HG03064 (cell line): ENCODE measurements at regions not wholly inside any gene's neighbourhood (a gene's known extent, or its start where the extent isn't known, plus 50 kb on each side); places are given as distances from the start of the nearest gene placed in this dataset.
"Not testable (repeated sequence)": the region's sequence is repeated elsewhere in the genome, so short reads cannot be mapped to it uniquely, and the experiment has no call there.

ENCODE experiments used
- ATAC-seq: cut with Tn5 transposase; IDR thresholded peaks from one replicate; pipeline ENCODE4 v1.9.1; 2021; ENCODE audit warnings: low read depth; ENCODE audit not compliant: unreplicated experiment

GRCh38 chr1:182331387-182331786 lies 60.2 kb downstream of the GLUL start:
- ATAC-seq, result no peak

- ATAC-seq, result no peak
Observed at GRCh38 chr1:182330303-182330702, 61.3 kb downstream of the GLUL start.

- ATAC-seq, result no peak
Observed at GRCh38 chr1:182329471-182329870, 62.1 kb downstream of the GLUL start.

- no peak for ATAC-seq
Observed at GRCh38 chr1:182328591-182328990, 63.0 kb downstream of the GLUL start.

- no peak for ATAC-seq
Observed at GRCh38 chr1:182325339-182325738, 66.3 kb downstream of the GLUL start.

- ATAC-seq, result not testable (repeated sequence)
Observed at GRCh38 chr1:182321532-182321931, 70.1 kb downstream of the GLUL start.

- ATAC-seq, result no peak
Observed at GRCh38 chr1:182317611-182318161, 73.9 kb downstream of the GLUL start.

GRCh38 chr1:182316454-182316853 lies 75.1 kb downstream of the GLUL start:
- ATAC-seq, result not testable (repeated sequence)

GRCh38 chr1:182315167-182315556 lies 76.4 kb downstream of the GLUL start:
- ATAC-seq, result no peak

GRCh38 chr1:182309631-182310351 lies 81.8 kb downstream of the GLUL start:
- no peak for ATAC-seq

GRCh38 chr1:182308826-182309225 lies 82.8 kb downstream of the GLUL start:
- ATAC-seq, result no peak

GRCh38 chr1:182307486-182307885 lies 84.1 kb downstream of the GLUL start:
- not testable (repeated sequence) for ATAC-seq

GRCh38 chr1:182305861-182306260 lies 85.7 kb downstream of the GLUL start:
- no peak for ATAC-seq

GRCh38 chr1:182304627-182305026 lies 87.0 kb downstream of the GLUL start:
- ATAC-seq, result no peak

- ATAC-seq, result no peak
Observed at GRCh38 chr1:182304218-182304617, 87.4 kb downstream of the GLUL start.

GRCh38 chr1:182303778-182304177 lies 87.8 kb downstream of the GLUL start:
- ATAC-seq, result peak; percentile 82

GRCh38 chr1:182301467-182302198 lies 90.0 kb downstream of the GLUL start:
- no peak for ATAC-seq

GRCh38 chr1:182301026-182301436 lies 90.6 kb downstream of the GLUL start:
- ATAC-seq, result no peak

GRCh38 chr1:182299728-182300616 lies 91.6 kb downstream of the GLUL start:
- no peak for ATAC-seq

GRCh38 chr1:182299054-182299727 lies 92.4 kb downstream of the GLUL start:
- not testable (repeated sequence) for ATAC-seq
